Ascending aorta (tissue), 2 donors: ENCODE measurements at regions not wholly inside any gene's neighbourhood (a gene's known extent, or its start where the extent isn't known, plus 50 kb on each side); places are given as distances from the start of the nearest gene placed in this dataset.

ENCODE experiments used
- DNase-seq, 2 donors: peaks; one replicate each; pipeline ENCODE4 v3.0.0-alpha.2; 2019; ENCODE audit warnings: low spot score in 2 of 2
- H3K27ac ChIP-seq, 2 donors: fragments of 200-600 bp; sonication (generic); one replicate each; pipeline ENCODE4 v1.5.1; 2016 to 2017; ENCODE audit warnings: mild to moderate bottlenecking in 1 of 2
- H3K27me3 ChIP-seq: fragments of 200-600 bp; sonication (generic); one replicate; pipeline ENCODE4 v1.5.1; 2017
- H3K36me3 ChIP-seq, 2 donors: fragments of 200-600 bp; sonication (generic); one replicate each; pipeline ENCODE4 v1.5.1; 2016
- H3K4me1 ChIP-seq, 2 donors: fragments of 200-600 bp; sonication (generic); one replicate each; pipeline ENCODE4 v1.5.1; 2016 to 2017; ENCODE audit warnings: mild to moderate bottlenecking in 1 of 2
- H3K4me3 ChIP-seq, 2 donors: fragments of 200-600 bp; sonication (generic); one replicate each; pipeline ENCODE4 v1.5.1; 2016 to 2017; ENCODE audit warnings: mild to moderate bottlenecking in 1 of 2
- H3K9me3 ChIP-seq, 2 donors: fragments of 200-600 bp; sonication (generic); one replicate each; pipeline ENCODE4 v1.5.1; 2016
- intact Hi-C: fragments of 100-400 bp; cut with DNase I; formaldehyde crosslinking; loops from one replicate; pipeline ENCODE4 v1.15.1; 2023
- TF ChIP-seq, protein P1 (sequence below), 3 experiments: fragments of 200-600 bp in 2 of 3; fragments of 450-650 bp in 1 of 3; sonication (generic) in 2 of 3; IDR thresholded peaks; one replicate each; pipeline ENCODE4 v1.5.1; 2016 to 2019; ENCODE audit warnings: antibody characterized with exemption in 3 of 3, mild to moderate bottlenecking in 1 of 3, moderate library complexity in 1 of 3

DNA sequence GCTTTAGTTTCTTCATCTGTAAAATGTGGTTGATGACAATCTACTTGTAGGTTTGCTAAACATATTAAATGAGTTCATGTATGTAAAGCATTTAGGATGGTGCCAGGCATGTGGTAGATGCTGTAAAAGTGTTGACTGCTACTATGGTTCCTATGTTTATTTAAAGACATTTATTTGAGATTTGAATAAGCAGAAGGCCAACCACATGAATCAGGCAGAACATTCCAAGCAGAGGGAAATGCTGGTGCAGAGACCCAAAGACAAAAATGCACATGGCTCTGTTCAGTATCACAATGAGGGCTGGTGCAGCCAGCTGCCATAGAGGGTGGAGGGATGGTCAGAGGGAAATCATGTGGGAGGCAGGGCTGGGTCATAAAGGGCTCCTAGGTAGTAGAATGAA lies 156.2 kb upstream of the PDGFD start:
- intact Hi-C loops: no loop called here

DNA sequence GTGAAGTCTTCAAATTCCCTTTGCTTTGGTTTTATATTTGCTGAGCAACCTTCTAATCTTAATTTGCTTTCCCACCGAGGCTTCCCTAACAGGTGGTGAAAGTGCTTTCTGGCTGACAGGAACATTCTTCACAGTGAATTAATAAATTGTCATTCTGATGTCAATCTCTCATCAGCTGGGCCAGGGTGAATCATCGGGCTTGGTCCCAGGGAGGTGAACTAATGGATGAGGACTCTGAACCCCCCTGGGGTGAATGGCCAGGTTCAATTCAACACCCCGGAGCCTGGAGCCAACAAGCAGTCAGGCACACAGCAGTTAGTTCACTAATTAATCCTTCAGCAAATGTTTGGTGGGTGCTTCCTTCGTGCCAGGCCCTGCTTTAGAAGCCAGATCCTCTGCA lies 155.4 kb upstream of the PDGFD start:
- Histone ChIP-seq H3K4me1 (no peaks in the 10 kb centered on the region), H3K36me3 (no peaks in the 10 kb centered on the region), H3K9me3 (peaks cover 0 to 6% of the 10 kb centered on the region in 2 donors), H3K27me3 (no peaks in the 10 kb centered on the region), H3K27ac (no peak overlapping the region), H3K4me3 (no peak overlapping the region)
- intact Hi-C loops: no loop called here
- TF ChIP-seq, protein P1, sequence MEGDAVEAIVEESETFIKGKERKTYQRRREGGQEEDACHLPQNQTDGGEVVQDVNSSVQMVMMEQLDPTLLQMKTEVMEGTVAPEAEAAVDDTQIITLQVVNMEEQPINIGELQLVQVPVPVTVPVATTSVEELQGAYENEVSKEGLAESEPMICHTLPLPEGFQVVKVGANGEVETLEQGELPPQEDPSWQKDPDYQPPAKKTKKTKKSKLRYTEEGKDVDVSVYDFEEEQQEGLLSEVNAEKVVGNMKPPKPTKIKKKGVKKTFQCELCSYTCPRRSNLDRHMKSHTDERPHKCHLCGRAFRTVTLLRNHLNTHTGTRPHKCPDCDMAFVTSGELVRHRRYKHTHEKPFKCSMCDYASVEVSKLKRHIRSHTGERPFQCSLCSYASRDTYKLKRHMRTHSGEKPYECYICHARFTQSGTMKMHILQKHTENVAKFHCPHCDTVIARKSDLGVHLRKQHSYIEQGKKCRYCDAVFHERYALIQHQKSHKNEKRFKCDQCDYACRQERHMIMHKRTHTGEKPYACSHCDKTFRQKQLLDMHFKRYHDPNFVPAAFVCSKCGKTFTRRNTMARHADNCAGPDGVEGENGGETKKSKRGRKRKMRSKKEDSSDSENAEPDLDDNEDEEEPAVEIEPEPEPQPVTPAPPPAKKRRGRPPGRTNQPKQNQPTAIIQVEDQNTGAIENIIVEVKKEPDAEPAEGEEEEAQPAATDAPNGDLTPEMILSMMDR (IDR thresholded peaks at IDR 0.05): no peak
- no peak for DNase-seq

More for the DNA sequence above, 156.2 kb upstream of the PDGFD start:
- peaks cover 0 to 6% of the 10 kb centered on the region in 2 donors for H3K9me3 ChIP-seq
- H3K4me3 ChIP-seq: no peak overlapping the region
- no peak for DNase-seq
- no peak overlapping the region for H3K27ac ChIP-seq
- no peaks in the 10 kb centered on the region for H3K27me3 ChIP-seq
- no peaks in the 10 kb centered on the region for H3K4me1 ChIP-seq
- H3K36me3 ChIP-seq: no peaks in the 10 kb centered on the region
- TF ChIP-seq, protein P1 (IDR thresholded peaks at IDR 0.05): no peak

GRCh38 chr11:104306862-104307474 lies 143.0 kb upstream of the PDGFD start:
- TF ChIP-seq, protein P1 (IDR thresholded peaks at IDR 0.05): no peak
- no peaks in the 10 kb centered on the region for H3K27me3 ChIP-seq
- no peaks in the 10 kb centered on the region for H3K4me1 ChIP-seq
- H3K9me3 ChIP-seq: no peaks in the 10 kb centered on the region
- H3K36me3 ChIP-seq: no peaks in the 10 kb centered on the region
- DNase-seq: no peak
- intact Hi-C loops: no loop called here
- no peak overlapping the region for H3K4me3 ChIP-seq
- no peak overlapping the region for H3K27ac ChIP-seq

- Histone ChIP-seq H3K27ac (no peak overlapping the region), H3K36me3 (no peaks in the 10 kb centered on the region), H3K4me1 (no peaks in the 10 kb centered on the region), H3K9me3 (no peaks in the 10 kb centered on the region), H3K4me3 (no peak overlapping the region), H3K27me3 (no peaks in the 10 kb centered on the region)
- TF ChIP-seq, protein P1 (IDR thresholded peaks at IDR 0.05): no peak
- DNase-seq: no peak
- intact Hi-C loops: no loop called here
Measured at GRCh38 chr11:104301776-104302175, 137.8 kb upstream of the PDGFD start.

DNA sequence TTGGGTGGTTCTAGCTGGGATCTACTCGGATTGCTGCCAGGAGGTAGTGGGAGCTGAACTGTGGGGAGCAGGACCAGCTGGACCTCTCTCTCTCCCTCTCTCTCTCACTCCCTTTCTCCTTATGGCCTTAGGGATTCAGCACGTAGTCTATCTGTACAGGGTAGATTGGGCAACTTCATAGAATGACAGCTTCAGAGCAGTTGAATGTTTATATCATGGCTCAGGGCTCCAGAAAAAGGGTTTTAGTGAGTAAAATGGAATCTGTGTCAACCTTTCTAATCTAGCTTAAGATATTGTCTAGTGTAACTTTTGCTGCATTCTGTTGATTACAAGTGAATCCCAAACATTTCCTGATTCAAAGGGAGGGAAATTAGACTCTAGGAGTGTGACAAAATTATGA lies 127.7 kb upstream of the PDGFD start:
- no peaks in the 10 kb centered on the region for H3K36me3 ChIP-seq
- H3K27ac ChIP-seq: no peak overlapping the region
- no peaks in the 10 kb centered on the region for H3K27me3 ChIP-seq
- no peak for DNase-seq
- intact Hi-C loops: no loop called here
- no peaks in the 10 kb centered on the region for H3K4me1 ChIP-seq
- no peaks in the 10 kb centered on the region for H3K9me3 ChIP-seq
- H3K4me3 ChIP-seq: no peak overlapping the region
- TF ChIP-seq, protein P1 (IDR thresholded peaks at IDR 0.05): no peak

DNA sequence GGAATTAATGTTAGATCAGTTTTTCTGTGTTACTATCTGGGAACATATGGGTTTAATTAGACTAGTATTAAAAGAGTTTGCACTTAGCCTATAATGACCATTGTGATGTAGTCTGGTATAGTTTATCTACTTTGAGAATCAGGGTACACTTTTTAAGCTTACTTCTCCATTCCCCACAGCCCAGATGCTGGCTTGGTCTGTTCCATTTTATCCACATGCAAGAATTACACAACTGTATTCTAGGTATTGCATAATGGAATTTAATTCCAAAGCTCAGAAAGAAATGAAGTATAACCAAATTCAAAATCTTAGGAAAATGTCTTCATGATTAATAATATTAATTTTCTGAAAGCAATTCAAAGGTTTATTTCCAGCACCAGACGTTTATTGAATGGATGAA lies 122.2 kb upstream of the PDGFD start:
- Histone ChIP-seq H3K9me3 (no peaks in the 10 kb centered on the region), H3K27ac (no peak overlapping the region), H3K36me3 (no peaks in the 10 kb centered on the region), H3K4me1 (no peaks in the 10 kb centered on the region), H3K4me3 (no peak overlapping the region), H3K27me3 (no peaks in the 10 kb centered on the region)
- intact Hi-C loops: no loop called here
- TF ChIP-seq, protein P1 (IDR thresholded peaks at IDR 0.05): no peak
- DNase-seq: no peak
